Ectodermal cell (in vitro differentiated cells): ENCODE measurements at regions not wholly inside any gene's neighbourhood (a gene's known extent, or its start where the extent isn't known, plus 50 kb on each side); places are given as distances from the start of the nearest gene placed in this dataset.
"Not testable (repeated sequence)": the region's sequence is repeated elsewhere in the genome, so short reads cannot be mapped to it uniquely, and the experiment has no call there.

Source experiments
- H3K27ac ChIP-seq: 2 replicates; pipeline ENCODE4 v1.7.0; 2013; ENCODE audit warnings: mild to moderate bottlenecking, low read depth, low read length; ENCODE audit not compliant: insufficient read depth, poor library complexity, severe bottlenecking
- H3K27me3 ChIP-seq: 2 replicates; pipeline ENCODE4 v1.7.0; 2013; ENCODE audit warnings: mild to moderate bottlenecking, low read length; ENCODE audit not compliant: insufficient read depth, control insufficient read depth, poor library complexity, severe bottlenecking
- H3K36me3 ChIP-seq: one replicate; pipeline ENCODE4 v1.7.0; 2013; ENCODE audit warnings: low read length; ENCODE audit not compliant: control insufficient read depth, insufficient read depth
- H3K4me1 ChIP-seq: one replicate; pipeline ENCODE4 v1.7.0; 2013; ENCODE audit warnings: low read length; ENCODE audit not compliant: control insufficient read depth, insufficient read depth
- H3K4me3 ChIP-seq: 2 replicates; pipeline ENCODE4 v1.7.0; 2013; ENCODE audit warnings: low read depth, low read length, control low read depth; ENCODE audit not compliant: insufficient read depth
- H3K9me3 ChIP-seq: 2 replicates; pipeline ENCODE4 v1.7.0; 2013; ENCODE audit warnings: mild to moderate bottlenecking, low read length, moderate library complexity; ENCODE audit not compliant: control insufficient read depth
- WGBS, 2 experiments: methylation state at CpG; one replicate each; pipeline ENCODE4 v1.1.7; 2013; ENCODE audit warnings: missing lambda C conversion rate in 2 of 2; 5-methylcytosine and 5-hydroxymethylcytosine counted together

- Histone ChIP-seq H3K36me3 (no peaks in the 10 kb centered on the region), H3K27me3 (no peaks in the 10 kb centered on the region), H3K4me1 (no peaks in the 10 kb centered on the region), H3K4me3 (no peak overlapping the region), H3K9me3 (no peaks in the 10 kb centered on the region), H3K27ac (no peak overlapping the region)
- WGBS, 2 experiments = 81 to 88% methylated on average over 3 of the region's 3 CpGs
These were observed 628.7 kb upstream of the AUTS2 start for GRCh38 chr7:68969571-68969970.

GRCh38 chr7:68971634-68972340 is 626.5 kb upstream of the AUTS2 start:
- H3K9me3 ChIP-seq = no peaks in the 10 kb centered on the region
- H3K4me3 ChIP-seq = no peak overlapping the region
- no peaks in the 10 kb centered on the region for H3K4me1 ChIP-seq
- 34 to 60% methylated on average over 3 to 6 of the region's 6 CpGs for WGBS, 2 experiments
- no peak overlapping the region for H3K27ac ChIP-seq
- no peaks in the 10 kb centered on the region for H3K36me3 ChIP-seq
- H3K27me3 ChIP-seq = no peaks in the 10 kb centered on the region

GRCh38 chr7:68977385-68978055 is 620.8 kb upstream of the AUTS2 start:
- Histone ChIP-seq H3K9me3 (no peaks in the 10 kb centered on the region), H3K27me3 (no peaks in the 10 kb centered on the region), H3K4me1 (no peaks in the 10 kb centered on the region), H3K36me3 (no peaks in the 10 kb centered on the region), H3K27ac (no peak overlapping the region), H3K4me3 (no peak overlapping the region)
- 80 to 82% methylated on average over 14 of the region's 14 CpGs for WGBS, 2 experiments

GRCh38 chr7:68978710-68979109 is 619.6 kb upstream of the AUTS2 start:
- Histone ChIP-seq H3K27me3 (no peaks in the 10 kb centered on the region), H3K27ac (no peak overlapping the region), H3K4me1 (no peaks in the 10 kb centered on the region), H3K4me3 (no peak overlapping the region), H3K9me3 (no peaks in the 10 kb centered on the region), H3K36me3 (no peaks in the 10 kb centered on the region)
- 94% methylated on average over 4 of the region's 4 CpGs for WGBS, 2 experiments

GRCh38 chr7:68980011-68980410 is 618.3 kb upstream of the AUTS2 start:
- Histone ChIP-seq H3K27ac (no peak overlapping the region), H3K4me3 (no peak overlapping the region), H3K4me1 (no peaks in the 10 kb centered on the region), H3K27me3 (no peaks in the 10 kb centered on the region), H3K36me3 (no peaks in the 10 kb centered on the region), H3K9me3 (no peaks in the 10 kb centered on the region)
- WGBS, 2 experiments = no CpG with 5 or more reads among the region's 1 CpG

- not testable (repeated sequence) for H3K36me3 ChIP-seq, H3K4me1 ChIP-seq, H3K4me3 ChIP-seq, H3K27ac ChIP-seq, H3K27me3 ChIP-seq, H3K9me3 ChIP-seq
- WGBS, 2 experiments = 57 to 62% methylated on average over 2 of the region's 2 CpGs
These were observed 617.8 kb upstream of the AUTS2 start for GRCh38 chr7:68980432-68980831.

- Histone ChIP-seq H3K27me3 (no peaks in the 10 kb centered on the region), H3K36me3 (no peaks in the 10 kb centered on the region), H3K27ac (no peak overlapping the region), H3K4me1 (no peaks in the 10 kb centered on the region), H3K9me3 (no peaks in the 10 kb centered on the region), H3K4me3 (no peak overlapping the region)
- 84 to 88% methylated on average over 7 of the region's 7 CpGs for WGBS, 2 experiments
These were observed 614.0 kb upstream of the AUTS2 start for GRCh38 chr7:68984306-68984705.

- Histone ChIP-seq H3K4me3 (no peak overlapping the region), H3K9me3 (no peaks in the 10 kb centered on the region), H3K27me3 (no peaks in the 10 kb centered on the region), H3K36me3 (no peaks in the 10 kb centered on the region), H3K4me1 (no peaks in the 10 kb centered on the region), H3K27ac (no peak overlapping the region)
- 95 to 100% methylated on average over 2 to 3 of the region's 3 CpGs for WGBS, 2 experiments
These were observed 603.4 kb upstream of the AUTS2 start for GRCh38 chr7:68994841-68995240.

- H3K4me3 ChIP-seq = no peak overlapping the region
- H3K4me1 ChIP-seq = no peaks in the 10 kb centered on the region
- H3K36me3 ChIP-seq = no peaks in the 10 kb centered on the region
- no peak overlapping the region for H3K27ac ChIP-seq
- WGBS, 2 experiments = 78 to 81% methylated on average over 3 of the region's 3 CpGs
- no peaks in the 10 kb centered on the region for H3K9me3 ChIP-seq
- no peaks in the 10 kb centered on the region for H3K27me3 ChIP-seq
These were observed 600.1 kb upstream of the AUTS2 start for GRCh38 chr7:68998136-68998535.

GRCh38 chr7:69002416-69002815 is 595.9 kb upstream of the AUTS2 start:
- H3K9me3 ChIP-seq = no peaks in the 10 kb centered on the region
- H3K27me3 ChIP-seq = no peaks in the 10 kb centered on the region
- no peak overlapping the region for H3K4me3 ChIP-seq
- H3K36me3 ChIP-seq = no peaks in the 10 kb centered on the region
- H3K27ac ChIP-seq = no peak overlapping the region
- no peaks in the 10 kb centered on the region for H3K4me1 ChIP-seq
